NCI-H2196 treated with DMSO at 0.1 percent for 48 hours (cell line): ENCODE measurements at regions not wholly inside any gene's neighbourhood (a gene's known extent, or its start where the extent isn't known, plus 50 kb on each side); places are given as distances from the start of the nearest gene placed in this dataset.
"Not testable (repeated sequence)": the region's sequence is repeated elsewhere in the genome, so short reads cannot be mapped to it uniquely, and the experiment has no call there.

Experiments
- DNase-seq: peaks from one replicate; lab custom pipeline; 2025; ENCODE audit not compliant: unreplicated experiment; lab: John Stamatoyannopoulos, UW

DNA sequence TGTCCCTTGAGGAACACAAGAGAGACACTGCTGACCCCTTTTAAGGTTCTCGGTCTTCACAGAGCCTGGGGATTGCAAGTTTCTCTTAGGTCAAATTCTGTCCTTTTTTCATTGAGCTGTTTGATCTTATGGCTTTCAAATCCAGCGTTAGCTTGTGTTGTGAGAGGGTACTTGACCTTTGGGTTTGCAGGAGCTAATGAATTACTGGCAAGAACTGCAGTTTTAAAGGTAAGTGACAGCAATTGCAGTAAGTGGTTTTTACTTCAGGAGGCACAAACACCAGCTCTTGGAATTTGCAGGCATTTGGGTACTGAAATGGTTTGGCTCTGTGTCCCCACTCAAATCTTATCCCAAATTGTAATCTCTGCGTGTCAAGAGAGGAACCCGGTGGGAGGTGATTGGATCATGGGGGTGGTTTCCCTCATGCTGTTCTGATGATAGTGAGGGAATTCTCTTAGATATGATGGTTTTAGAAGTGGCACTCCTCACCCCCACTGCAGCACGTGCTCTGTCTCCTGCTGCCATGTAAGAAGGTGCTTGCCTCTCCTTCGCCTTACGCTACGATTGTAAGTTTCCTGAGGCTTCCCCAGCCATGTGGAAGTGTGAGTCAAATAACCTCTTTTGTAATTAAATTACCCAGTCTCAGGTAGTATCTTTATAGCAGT lies 134.5 kb upstream of the LYPLAL1 start:
- DNase-seq = no peak

DNA sequence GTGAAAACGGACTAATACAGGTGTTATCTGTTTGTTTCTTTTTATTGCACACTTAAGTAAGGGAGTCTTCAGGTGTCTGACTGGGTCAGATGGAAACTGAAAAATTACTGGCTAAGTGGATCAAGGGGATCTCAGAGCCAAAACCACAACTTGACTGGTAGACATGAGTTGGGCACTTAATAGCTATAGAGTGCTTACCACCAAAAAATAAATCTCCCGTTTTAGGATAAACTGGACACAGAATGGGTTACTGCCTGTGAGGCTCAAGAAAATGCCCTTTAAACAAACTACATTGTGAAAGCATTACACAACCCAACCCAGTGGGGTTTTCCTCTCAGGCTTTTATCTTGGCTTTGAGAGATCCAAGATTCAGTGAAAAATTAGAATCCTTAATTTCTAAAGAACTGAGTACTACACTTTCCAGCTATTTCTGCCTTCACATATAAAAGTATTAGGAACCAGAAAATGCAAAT lies 134.0 kb upstream of the LYPLAL1 start:
- DNase-seq = no peak

DNA sequence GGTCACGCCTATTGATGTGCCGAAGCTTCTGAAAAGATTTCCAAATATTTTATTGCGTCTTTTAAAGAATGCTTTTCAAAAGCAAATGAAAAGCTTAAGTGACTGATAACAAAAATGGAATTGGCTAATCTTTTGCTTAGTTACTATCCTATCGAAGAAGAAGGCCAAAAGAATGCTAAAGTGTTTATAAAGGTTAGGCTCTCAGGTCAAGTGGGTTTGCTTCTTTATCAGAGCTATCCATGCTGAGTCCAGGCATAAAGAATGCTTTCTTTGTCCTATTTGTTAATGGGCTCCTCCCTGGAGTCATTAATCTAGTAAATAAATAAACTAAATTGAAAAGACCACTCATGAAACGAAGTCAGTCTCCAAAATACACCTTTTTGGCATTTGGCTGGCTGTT lies 133.4 kb upstream of the LYPLAL1 start:
- DNase-seq = no peak

DNA sequence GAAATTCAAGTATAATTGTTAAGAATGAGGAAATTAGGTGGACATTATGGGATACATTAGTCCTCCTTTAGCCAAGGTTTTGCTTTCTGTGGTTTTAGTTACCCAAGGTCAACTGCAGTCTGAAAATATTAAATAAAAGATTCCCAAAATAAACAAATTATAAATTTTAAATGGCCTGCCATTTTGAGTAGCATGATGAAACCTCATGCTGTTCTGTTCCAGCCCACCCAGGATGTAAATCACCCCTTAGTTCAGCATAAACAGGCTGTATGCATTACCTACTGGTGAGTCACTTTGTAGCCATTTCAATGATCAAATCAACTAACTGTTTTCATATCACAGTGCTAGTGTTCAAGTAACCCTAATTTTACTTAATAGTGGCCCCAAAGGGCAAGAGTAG lies 132.5 kb upstream of the LYPLAL1 start:
- no peak for DNase-seq

DNA sequence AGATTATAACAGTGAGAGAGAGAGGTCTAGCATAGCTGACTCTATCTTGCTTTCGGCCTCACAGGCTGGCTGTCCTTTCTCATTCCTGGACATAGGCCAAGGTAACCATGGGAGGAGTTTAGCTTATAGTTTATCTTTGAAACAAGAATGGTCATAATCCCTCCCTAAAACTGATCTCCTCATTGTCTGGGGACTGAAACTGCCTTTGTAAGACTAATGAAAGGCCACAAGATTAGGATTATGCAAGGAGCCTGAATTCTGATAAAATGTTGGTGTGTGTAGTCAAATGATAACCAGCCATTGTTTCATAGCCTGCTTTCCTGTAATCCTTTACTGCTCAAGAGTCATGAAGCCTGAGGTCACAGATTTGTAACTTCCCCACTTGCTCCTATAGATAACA lies 131.9 kb upstream of the LYPLAL1 start:
- no peak for DNase-seq

DNA sequence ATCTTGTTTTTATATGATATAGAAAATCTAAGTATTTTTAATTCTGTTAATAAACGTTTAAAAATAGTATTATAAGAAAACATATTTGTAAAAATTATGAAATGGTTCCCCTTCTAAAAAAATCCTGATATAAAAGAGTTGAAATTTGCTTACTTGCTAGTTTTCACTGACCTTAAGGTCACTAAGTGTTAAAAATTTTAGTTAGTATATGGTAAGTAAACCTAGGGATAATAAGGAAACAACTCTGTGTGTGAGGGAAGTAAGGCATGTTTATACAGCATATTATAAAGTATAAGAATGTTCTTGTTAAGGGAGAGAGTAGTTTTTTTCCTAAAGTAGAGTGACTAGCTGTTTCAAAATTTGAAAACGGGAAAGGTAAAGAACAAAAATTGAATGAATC lies 130.9 kb upstream of the LYPLAL1 start:
- no peak for DNase-seq

DNA sequence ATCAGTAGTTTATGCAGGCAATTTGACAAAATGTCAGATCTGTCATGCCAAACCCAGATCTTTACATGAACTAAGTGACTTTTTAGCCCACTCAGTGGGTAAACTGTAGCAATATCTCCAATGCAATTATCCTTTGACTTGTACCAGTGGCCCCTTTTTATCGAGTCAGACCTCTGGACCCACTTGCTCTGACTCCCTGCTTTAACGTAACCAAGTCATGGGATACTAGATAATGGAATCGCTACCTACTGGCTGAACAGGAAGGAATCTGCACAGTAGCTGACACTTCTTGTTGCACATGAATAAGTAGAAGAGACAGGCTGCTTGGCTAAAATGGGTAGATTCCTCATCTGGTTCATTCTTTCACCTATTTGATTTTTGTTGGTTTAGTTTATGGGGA lies 128.4 kb upstream of the LYPLAL1 start:
- no peak for DNase-seq

DNA sequence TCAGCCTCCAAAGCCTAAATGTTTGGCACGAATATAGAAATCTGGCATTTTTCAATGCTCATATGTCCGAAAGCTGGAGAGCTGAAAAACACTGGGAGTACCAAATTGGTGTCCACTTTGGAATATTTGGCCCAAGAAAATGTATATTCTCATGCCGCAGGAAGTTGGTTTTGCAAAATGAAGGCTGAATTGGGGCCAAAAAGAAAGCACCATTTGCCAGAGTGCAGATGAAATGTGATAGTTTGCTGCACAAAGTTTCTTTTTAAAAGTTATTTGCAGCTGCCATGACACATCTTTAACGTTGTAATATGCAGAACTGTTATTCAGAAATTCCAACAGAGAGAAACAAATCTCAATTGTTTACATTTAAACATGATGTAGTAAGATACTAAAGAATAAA lies 124.2 kb upstream of the LYPLAL1 start:
- DNase-seq = no peak

DNA sequence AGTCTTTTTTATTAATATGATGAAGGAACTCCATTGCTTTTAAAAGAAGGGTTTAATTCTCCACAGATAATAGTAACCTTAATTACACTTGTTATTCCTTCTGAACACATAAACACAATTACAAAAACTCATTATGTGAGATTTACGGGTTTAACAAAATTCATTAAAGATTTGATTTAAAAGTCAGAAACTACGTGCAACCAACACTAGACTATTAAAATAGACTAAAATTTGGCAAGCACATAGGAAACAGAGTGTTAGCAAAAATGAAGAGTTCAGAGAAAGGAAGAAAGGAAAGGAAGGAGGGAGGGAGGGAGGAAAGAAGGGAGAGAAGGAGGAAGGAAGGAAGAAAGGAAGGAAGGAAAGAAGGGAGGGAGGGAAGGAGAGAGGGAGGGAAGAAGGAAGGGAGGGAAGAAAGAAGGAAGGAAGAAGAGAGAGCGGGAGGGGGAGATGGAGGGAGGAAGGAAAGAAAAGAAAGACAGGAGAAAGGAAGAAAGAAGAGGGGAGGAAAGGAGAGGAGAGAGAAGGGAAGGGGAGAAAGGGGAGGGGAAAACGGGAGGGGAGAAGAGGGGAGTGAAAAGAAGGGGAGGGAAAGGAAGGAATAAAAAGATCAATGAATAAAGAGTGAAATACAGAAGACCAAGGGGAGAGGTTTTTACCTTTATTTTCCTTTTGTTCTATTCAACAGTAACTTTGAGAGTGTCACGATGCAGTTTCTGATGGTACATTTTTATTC lies 123.4 kb upstream of the LYPLAL1 start:
- DNase-seq = no peak

DNA sequence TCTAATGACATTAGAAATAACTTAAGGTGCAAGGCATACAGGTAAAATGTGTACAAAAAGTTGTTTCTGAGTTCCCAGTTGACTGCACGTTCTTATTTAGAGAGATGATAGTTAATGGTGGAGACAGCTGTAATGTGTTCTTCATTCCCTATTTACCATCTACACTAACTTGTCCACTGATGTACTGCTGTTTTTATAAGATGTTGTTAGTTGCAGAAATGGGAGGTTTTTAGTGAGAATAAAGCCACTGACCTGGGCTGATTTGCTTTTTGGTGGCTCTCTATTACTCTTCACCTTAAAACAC lies 122.9 kb upstream of the LYPLAL1 start:
- no peak for DNase-seq

DNA sequence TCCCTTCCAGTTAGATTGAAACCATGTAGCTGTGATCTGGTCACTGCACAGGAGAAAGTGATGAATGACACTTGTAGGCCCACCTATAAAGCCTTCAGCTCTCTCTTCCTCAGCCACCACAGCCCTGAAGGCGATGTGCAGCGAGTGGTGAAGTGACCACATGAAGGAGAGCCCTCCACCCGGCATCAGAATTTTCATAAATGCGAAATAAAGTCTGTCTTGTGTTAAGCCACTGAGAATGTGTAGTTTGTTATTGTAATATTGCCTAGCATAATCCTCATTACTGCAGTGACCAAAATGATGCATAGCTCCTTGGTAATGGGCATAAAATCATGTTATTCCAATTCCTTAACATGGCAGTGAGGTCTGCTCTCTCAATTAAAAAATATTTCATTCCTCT lies 122.1 kb upstream of the LYPLAL1 start:
- DNase-seq = no peak

DNA sequence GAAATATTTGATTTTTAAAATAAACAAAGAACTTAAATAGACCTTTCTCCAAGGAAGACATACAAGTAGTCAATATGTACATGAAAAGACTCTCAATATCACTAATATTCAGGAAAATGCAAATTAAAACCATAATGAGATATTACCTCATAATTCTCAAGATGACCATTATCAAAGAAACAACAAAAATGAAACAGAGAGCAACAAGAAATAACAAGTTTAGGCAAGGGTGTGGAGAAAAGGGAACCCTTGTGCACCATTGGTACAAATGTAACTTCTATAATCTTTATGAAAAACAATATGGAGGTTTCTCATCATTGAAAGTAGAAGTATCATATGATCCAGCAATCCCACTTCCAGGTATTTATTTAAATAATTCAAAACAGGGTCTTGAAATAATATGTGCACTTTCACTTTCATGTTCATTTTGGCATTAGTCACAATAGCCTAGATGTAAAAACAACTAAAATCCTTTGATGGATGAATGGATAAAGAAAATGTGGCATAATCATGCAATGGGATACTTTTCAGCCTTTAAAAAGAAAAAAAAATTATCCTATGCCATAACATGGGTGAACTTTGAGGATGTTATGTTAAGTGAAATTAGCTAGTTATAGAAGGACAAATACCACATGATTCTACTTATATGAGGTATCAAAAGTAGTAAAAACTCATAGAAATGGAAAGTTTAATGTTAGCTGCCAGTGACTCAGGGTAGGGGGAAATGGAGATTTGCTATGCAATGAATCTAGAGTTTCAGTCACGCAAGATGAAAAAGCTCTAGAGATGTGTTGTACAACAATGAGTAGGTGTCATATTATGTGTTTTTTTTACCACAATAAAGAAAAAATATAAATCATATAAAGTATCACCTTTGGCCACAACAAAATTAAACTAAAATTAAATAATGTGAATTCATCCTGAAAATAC lies 114.5 kb upstream of the LYPLAL1 start:
- DNase-seq = no peak

DNA sequence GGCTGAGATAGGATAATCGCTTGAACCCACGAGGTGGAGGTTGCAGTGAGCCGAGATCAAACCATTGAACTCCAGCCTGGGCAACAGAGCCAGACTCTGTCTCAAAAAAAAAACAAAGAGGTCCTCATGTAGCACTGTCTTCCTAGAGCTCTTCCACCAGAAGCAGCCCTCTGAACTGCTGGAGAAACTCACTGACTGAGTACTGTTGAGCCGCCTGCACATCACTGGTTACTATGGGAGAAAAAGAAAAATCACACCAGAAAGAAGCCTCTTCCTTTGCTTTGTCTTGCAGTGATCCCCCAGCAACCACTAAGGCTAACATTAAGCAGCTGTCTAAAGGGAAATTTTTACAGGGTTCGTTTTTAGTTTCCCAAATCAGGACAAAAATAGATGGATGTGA lies 112.9 kb upstream of the LYPLAL1 start:
- DNase-seq = no peak

DNA sequence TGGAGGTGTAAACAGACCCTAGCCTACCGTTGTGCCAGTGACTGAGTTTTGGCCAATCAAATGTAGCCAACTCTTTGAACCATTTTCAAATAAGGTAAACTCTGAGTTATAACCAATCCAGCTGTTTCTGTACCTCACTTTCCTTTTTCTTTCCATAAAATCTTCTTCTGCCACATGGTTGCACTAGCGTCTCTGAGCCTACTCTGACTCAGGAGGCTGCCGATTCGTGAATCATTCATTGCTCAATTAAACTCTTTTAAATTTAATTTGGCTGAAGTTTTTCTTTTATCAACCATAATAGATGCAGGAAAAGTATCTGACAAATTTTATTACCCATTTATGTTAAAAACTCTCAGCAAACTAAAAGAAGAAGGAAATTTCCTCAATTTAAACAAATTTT lies 111.5 kb upstream of the LYPLAL1 start:
- no peak for DNase-seq

DNA sequence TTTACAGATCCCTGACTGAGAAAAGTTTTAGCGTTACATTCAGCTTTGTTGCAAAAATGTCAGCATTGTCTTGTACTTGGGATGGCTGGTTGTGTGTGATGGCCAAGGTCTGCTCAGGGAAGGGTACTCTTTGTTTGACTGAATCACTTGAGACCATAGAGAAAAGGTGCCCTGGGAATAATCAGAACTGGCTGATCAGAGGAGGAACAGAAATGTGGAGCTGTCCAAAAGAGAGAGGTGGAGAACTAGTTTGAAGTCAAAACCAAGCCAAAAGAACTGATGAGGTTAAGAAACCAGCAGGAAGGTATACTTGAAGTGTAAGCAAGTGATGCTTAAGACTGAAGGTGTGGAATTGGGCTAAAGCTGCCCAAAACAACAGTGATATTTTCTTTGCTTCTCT lies 107.6 kb upstream of the LYPLAL1 start:
- no peak for DNase-seq

DNA sequence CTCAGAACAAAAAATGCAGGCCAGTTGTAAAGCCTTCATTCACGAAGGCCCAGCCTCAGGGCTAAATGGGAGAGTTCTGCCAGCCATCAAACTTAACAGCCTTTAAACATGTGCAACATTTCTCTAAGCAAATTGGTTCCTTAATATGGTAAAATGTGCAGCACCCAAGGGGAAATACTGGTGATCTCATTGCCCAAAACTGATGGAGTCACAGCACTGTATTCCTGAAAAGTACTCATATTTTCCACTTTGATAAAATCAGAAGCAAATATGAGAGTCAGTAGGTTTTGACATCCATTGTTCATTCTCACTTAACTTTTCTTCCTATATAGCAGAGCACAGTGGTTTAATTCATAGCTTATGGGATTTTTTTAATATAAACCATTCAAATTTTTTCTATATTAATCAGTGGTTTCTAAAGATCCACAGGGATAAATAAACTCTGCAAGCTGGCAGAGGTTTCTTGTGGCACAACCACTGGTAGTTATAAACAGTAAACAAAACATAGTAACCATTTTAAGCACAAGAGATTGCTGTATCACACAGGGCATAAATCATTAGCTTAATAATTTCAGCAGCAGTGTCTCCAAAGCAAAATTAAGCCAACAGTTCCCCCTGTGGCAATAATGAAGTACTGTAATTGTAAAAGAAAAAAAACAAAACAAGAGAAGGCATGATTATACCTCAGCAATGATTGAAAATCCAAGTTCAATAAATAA lies 106.9 kb upstream of the LYPLAL1 start:
- DNase-seq = no peak

DNA sequence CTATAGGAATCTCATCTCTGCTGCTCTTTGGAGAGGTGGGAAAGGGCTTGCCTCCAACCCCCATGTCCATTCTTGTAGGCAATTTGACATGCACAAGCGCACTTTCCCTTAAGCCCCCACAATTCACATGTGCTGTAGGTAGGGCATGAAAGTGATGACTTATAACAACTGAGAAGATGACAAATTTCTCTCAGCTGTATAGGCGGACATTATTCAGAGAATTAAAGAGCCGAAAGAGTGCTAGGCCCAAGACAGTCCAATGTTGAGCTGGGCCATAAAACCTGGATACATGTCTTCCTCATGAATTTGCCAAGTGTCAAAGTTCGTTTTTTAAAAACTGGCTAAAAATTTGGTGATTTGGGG lies 106.3 kb upstream of the LYPLAL1 start:
- DNase-seq = no peak

DNA sequence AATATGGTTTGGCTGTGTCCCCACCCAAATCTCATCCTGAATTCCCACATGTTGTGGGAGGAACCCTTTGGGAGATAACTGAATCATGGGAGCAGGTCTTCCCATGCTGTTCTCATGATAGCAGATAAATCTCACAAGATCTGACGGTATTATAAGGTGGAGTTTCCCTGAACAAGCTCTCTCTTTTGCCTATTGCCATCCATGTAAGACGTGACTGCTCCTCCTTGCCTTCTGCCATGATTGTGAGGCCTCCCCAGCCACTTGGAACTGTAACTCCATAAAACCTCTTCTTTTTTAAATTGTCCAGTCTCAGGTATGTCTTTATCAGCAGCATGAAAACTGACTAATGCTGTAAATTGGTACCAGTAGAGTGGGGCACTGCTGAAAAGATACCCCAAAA lies 103.3 kb upstream of the LYPLAL1 start:
- not testable (repeated sequence) for DNase-seq

DNA sequence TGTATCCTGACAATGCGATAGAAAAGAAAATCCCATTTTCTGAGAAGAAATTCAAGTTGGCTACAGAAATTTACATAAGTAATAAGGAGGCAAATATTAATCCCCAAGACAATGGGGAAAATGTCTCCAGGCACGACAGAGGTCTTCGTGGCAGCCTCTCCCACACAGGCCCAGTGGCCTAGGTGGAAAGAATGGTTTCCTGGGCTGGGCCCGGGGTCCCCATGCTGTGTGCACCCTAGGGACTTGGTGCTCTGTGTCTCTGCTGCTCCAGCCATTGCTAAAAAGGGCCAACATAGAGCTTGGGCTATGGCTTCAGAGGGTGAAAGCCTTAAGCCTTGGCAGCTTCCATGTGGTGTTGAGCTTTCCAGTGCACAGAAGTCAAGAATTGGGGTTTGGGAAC lies 102.5 kb upstream of the LYPLAL1 start:
- no peak for DNase-seq

DNA sequence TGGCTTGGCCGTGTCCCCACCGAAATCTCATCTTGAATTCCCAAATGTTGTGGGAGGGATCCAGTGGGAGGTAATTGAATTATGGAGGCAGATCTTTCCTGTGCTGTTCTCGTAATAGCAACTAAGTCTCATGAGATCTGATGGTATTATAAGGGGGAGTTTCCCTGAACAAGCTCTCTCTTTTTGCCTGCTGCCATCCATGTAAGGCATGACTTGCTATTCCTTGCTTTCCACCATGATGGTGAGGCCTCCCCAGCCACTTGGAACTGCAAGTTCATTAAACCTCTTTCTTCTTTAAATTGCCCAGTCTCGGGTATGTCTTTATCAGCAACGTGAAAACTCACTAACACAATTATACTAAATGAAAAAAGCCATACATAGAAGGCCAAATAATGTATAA lies 101.3 kb upstream of the LYPLAL1 start:
- no peak for DNase-seq

DNA sequence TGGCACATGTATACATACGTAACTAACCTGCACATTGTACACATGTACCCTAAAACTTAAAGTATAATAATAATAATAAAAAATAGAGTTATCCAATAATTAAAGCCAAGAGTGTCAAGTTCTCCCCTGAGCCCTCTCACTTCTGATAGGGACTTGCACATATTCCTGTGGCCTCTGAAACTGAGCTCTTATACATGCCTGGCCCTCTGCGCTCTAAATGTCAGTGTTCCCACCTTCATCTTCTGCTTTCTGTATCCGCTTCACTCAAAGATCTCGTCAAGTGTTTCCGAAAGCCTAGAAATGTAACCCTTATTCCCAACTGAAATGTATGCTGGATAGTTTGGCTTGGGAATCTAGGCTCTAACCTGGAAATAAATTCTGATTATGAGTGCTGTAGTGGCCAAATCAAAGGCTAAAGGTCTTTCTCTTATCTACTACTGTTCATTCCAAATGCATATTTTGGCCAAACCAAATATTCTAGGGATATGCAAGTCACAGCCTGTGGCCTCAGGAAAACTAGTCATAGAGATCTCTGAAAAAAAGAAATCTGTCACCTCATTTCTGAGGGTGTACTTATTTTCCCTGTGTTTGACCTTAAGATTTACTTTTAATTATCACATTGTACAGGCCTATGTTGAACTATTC lies 99.5 kb upstream of the LYPLAL1 start:
- no peak for DNase-seq
